ENCODE measurements at regions not wholly inside any gene's neighbourhood (a gene's known extent, or its start where the extent isn't known, plus 50 kb on each side); places are given as distances from the start of the nearest gene placed in this dataset.

DNA sequence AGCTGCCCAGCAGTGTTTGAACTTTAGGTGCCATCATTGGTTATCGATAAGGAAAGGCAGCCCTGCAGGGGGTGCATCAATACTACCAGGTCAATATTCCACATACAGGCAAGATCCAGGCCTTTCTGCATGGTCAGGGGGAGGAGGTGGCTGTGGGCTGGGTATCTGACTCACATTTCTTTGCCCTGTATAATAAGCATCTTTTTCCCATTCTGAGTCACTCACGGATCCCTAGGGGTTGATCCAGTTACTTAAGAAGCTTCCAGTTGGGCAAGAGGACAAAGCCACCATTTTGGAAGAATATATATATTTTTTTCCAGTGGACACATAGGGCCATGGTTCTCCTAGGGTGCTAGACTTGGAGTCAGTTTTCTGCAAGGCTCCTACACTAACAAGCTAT, 114.2 kb upstream of the HABP2 start:
- Mint-ChIP-seq H3K36me3 (ENCODE audit: low read depth) (no peaks in the 10 kb centered on the region), H3K4me3 (no peak overlapping the region), H3K4me1 (peaks cover 9% of the 10 kb centered on the region), H3K9me3 (peaks cover 5% of the 10 kb centered on the region), H3K27ac (no peak overlapping the region), H3K27me3 (ENCODE audit: low read depth, poor library complexity) (peaks cover 12% of the 10 kb centered on the region)
- TF ChIP-seq, protein P1, sequence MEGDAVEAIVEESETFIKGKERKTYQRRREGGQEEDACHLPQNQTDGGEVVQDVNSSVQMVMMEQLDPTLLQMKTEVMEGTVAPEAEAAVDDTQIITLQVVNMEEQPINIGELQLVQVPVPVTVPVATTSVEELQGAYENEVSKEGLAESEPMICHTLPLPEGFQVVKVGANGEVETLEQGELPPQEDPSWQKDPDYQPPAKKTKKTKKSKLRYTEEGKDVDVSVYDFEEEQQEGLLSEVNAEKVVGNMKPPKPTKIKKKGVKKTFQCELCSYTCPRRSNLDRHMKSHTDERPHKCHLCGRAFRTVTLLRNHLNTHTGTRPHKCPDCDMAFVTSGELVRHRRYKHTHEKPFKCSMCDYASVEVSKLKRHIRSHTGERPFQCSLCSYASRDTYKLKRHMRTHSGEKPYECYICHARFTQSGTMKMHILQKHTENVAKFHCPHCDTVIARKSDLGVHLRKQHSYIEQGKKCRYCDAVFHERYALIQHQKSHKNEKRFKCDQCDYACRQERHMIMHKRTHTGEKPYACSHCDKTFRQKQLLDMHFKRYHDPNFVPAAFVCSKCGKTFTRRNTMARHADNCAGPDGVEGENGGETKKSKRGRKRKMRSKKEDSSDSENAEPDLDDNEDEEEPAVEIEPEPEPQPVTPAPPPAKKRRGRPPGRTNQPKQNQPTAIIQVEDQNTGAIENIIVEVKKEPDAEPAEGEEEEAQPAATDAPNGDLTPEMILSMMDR (IDR thresholded peaks at IDR 0.05), result no peak
- DNase-seq, result no peak

DNA sequence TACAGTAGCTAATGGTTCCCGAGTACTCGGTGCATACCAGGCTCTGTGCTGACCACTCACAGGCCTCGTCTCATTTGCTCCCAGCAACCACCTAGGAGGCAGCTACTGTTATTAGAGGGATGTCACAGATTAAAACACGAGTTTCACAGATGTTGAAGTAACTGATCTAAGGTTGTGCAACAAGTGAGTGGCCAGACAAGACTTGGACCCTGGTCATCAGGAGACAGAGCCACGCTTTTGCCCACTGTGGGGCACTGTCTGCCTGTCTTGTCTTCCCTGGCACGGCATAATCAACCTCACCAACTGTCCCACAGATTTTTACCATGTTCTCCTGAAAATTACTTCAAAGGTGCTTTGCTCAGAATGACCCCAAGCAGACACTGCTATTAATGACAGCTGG, 111.6 kb upstream of the HABP2 start:
- H3K4me1 Mint-ChIP-seq, result peaks cover 14% of the 10 kb centered on the region
- TF ChIP-seq, protein P1 (IDR thresholded peaks at IDR 0.05), result no peak
- H3K36me3 Mint-ChIP-seq (ENCODE audit: low read depth), result no peaks in the 10 kb centered on the region
- H3K9me3 Mint-ChIP-seq, result no peaks in the 10 kb centered on the region
- no peak overlapping the region for H3K27ac Mint-ChIP-seq
- peaks cover 28% of the 10 kb centered on the region for H3K27me3 Mint-ChIP-seq (ENCODE audit: low read depth, poor library complexity)
- no peak overlapping the region for H3K4me3 Mint-ChIP-seq
- DNase-seq, result no peak

DNA sequence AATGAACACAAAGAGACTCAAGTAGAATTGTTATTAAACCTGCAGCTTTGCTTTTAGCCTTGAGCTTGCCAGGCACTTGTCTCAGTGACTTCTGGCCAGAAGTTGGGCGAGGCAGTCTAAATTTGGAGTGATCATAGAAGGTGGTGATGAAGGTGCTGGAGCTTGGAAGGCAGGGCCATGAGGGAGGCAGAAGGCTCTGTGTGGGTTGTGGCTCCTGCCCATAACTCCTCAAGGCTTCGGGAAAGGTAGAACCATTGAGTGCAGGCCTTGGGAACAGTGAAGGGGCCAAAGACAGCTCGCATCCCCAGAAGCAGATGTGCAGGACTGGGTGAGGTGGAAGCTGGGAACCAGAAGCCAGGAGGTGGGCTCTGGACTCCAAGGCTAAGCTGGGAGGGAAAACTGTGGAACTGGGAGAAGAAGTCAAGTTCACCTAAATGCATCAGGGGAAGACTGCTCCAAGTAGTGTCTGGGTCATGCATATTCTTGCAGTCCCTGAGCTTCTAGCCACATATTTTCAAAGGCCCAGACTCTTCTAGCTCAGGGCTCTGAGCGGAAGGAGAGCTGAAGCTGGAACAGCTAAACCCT, 111.1 kb upstream of the HABP2 start:
- peaks cover 28% of the 10 kb centered on the region for H3K27me3 Mint-ChIP-seq (ENCODE audit: low read depth, poor library complexity)
- no peak for DNase-seq
- TF ChIP-seq, protein P1 (IDR thresholded peaks at IDR 0.05), result no peak
- no peak overlapping the region for H3K4me3 Mint-ChIP-seq
- no peak overlapping the region for H3K27ac Mint-ChIP-seq
- no peaks in the 10 kb centered on the region for H3K9me3 Mint-ChIP-seq
- H3K36me3 Mint-ChIP-seq (ENCODE audit: low read depth), result no peaks in the 10 kb centered on the region
- peaks cover 14% of the 10 kb centered on the region for H3K4me1 Mint-ChIP-seq

DNA sequence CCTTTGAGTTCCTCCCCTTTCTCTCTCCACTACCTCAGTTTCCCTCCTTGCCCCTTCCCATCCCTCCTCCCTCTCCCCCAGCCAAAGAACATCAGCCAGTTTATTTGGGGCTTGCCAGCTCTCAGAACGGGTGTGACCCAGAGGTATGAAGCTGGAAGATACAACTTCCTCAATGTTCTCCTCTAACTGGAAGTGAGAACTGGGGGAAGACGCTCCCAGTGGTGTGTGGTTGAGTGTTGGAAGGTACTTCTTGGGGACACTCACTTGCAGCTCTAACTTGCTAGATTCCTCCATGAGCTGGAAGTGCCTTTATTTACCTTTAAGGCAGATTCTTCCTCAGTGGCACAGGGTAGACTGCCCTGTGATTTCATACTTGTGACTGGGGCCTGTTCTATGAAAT, 110.5 kb upstream of the HABP2 start:
- Mint-ChIP-seq H3K9me3 (no peaks in the 10 kb centered on the region), H3K27ac (no peak overlapping the region), H3K4me3 (no peak overlapping the region), H3K27me3 (ENCODE audit: low read depth, poor library complexity) (peaks cover 33% of the 10 kb centered on the region), H3K4me1 (peaks cover 14% of the 10 kb centered on the region), H3K36me3 (ENCODE audit: low read depth) (no peaks in the 10 kb centered on the region)
- TF ChIP-seq, protein P1 (IDR thresholded peaks at IDR 0.05), result no peak
- no peak for DNase-seq

DNA sequence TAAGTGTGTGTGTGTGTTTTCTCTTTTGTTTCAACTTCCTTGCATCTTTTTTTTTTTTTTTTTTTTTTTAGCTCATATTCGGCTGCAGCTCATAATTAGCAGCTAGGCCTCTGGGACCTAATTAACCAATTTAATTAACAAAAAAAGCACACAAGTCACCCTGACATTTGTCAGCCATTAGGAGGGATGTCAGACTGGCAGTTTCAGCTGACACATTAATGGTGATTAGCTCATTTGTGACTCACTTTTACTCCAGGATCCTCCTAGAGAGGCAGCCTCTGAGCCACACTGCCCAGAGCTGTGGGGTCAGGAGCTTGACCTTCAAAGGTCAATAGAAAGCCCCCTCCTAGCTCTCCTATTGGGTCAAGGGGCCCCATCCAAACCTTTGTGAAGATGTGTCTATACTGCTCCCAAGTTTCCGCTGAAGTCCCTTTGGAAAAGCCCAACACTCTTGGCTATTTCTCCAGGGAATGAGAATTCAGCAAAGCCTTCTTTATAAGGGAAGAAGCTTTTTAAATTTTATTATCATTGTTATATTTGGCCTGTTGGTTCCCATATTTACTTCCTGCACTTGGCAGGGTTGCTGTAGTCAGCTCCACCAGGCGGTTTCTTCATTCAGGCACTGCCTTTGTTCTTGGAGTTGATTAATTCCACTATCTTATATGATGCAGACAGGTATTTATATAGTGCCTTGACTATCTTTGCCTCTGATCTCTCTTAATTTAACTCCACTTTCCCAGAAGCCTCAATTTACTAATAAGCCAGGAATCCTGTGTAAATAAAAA, 109.5 kb upstream of the HABP2 start:
- H3K9me3 Mint-ChIP-seq, result no peaks in the 10 kb centered on the region
- no peaks in the 10 kb centered on the region for H3K36me3 Mint-ChIP-seq (ENCODE audit: low read depth)
- TF ChIP-seq, protein P1 (IDR thresholded peaks at IDR 0.05), result no peak
- peaks cover 39% of the 10 kb centered on the region for H3K27me3 Mint-ChIP-seq (ENCODE audit: low read depth, poor library complexity)
- no peak overlapping the region for H3K27ac Mint-ChIP-seq
- no peak overlapping the region for H3K4me3 Mint-ChIP-seq
- H3K4me1 Mint-ChIP-seq, result peaks cover 14% of the 10 kb centered on the region
- DNase-seq, result no peak

All from nephron progenitor cell (in vitro differentiated cells).